ENCODE measurements at regions not wholly inside any gene's neighbourhood (a gene's known extent, or its start where the extent isn't known, plus 50 kb on each side); places are given as distances from the start of the nearest gene placed in this dataset.

- no peak overlapping the region for H3K4me3 Mint-ChIP-seq (ENCODE audit: unreplicated experiment)
- peaks cover 2% of the 10 kb centered on the region for H3K27me3 Mint-ChIP-seq (ENCODE audit: insufficient read depth, unreplicated experiment)
- ChIA-PET CTCF (interaction anchor here (1.1 to 1.3 kb wide), 2 partner anchors 15 to 55 kb away, joined by 4 to 5 read pairs; no protein-coding TSS in a partner anchor), POLR2A (no interaction called here)
- H3K36me3 Mint-ChIP-seq (ENCODE audit: insufficient read depth, unreplicated experiment) = no peaks in the 10 kb centered on the region
- Histone ChIP-seq H3K4me1 (no peaks in the 10 kb centered on the region), H3K9me3 (no peaks in the 10 kb centered on the region), H3K4me3 (ENCODE audit: low read depth, low read length) (no peak overlapping the region), H3K27me3 (replicated peaks; ENCODE audit: control insufficient read depth, insufficient read depth, low read length) (no peaks in the 10 kb centered on the region), H3K36me3 (ENCODE audit: control insufficient read depth, insufficient read depth, low read length) (no peaks in the 10 kb centered on the region)
- TF ChIP-seq CTCF (IDR thresholded peaks at IDR 0.05; ENCODE audit: insufficient read depth in 1 of 2, low read depth in 1 of 2, low read length in 1 of 2, severe bottlenecking in 1 of 2, unreplicated experiment in 1 of 2) = no peak
- BruUV-seq (replicated peaks) = no TSS peak
- no peak overlapping the region for H3K27ac Mint-ChIP-seq (ENCODE audit: unreplicated experiment)
- peaks cover 8% of the 10 kb centered on the region for H3K4me1 Mint-ChIP-seq (ENCODE audit: low read depth, unreplicated experiment)
- no peak for DNase-seq
- H3K9me3 Mint-ChIP-seq (ENCODE audit: unreplicated experiment) = peaks cover 10% of the 10 kb centered on the region
- intact Hi-C loops (cut with micrococcal nuclease; ENCODE audit: unreplicated experiment) = no loop called here
Measured at GRCh38 chr10:14384915-14385314, 54.2 kb upstream of the FRMD4A start.

GRCh38 chr10:14384116-14384730 is 53.5 kb upstream of the FRMD4A start:
- ChIA-PET POLR2A (no interaction called here), CTCF (no interaction called here)
- H3K27ac Mint-ChIP-seq (ENCODE audit: unreplicated experiment) = no peak overlapping the region
- H3K27me3 ChIP-seq (replicated peaks; ENCODE audit: control insufficient read depth, insufficient read depth, low read length) = no peaks in the 10 kb centered on the region
- no peak for DNase-seq
- H3K4me1 Mint-ChIP-seq (ENCODE audit: low read depth, unreplicated experiment) = peaks cover 11% of the 10 kb centered on the region
- no TSS peak for BruUV-seq (replicated peaks)
- TF ChIP-seq CTCF (IDR thresholded peaks at IDR 0.05; ENCODE audit: insufficient read depth in 1 of 2, low read depth in 1 of 2, low read length in 1 of 2, severe bottlenecking in 1 of 2, unreplicated experiment in 1 of 2) = no peak
- intact Hi-C loops (cut with micrococcal nuclease; ENCODE audit: unreplicated experiment) = no loop called here
- H3K4me1 ChIP-seq = peaks cover under 1% of the 10 kb centered on the region; the same call in 1 of the 2 replicates
- no peak overlapping the region for H3K4me3 Mint-ChIP-seq (ENCODE audit: unreplicated experiment)
- peaks cover 7% of the 10 kb centered on the region for H3K9me3 Mint-ChIP-seq (ENCODE audit: unreplicated experiment)
- H3K36me3 ChIP-seq (ENCODE audit: control insufficient read depth, insufficient read depth, low read length) = no peaks in the 10 kb centered on the region
- no peak overlapping the region for H3K4me3 ChIP-seq (ENCODE audit: low read depth, low read length)
- H3K36me3 Mint-ChIP-seq (ENCODE audit: insufficient read depth, unreplicated experiment) = no peaks in the 10 kb centered on the region
- no peaks in the 10 kb centered on the region for H3K9me3 ChIP-seq
- H3K27me3 Mint-ChIP-seq (ENCODE audit: insufficient read depth, unreplicated experiment) = peaks cover 2% of the 10 kb centered on the region

- H3K27ac Mint-ChIP-seq (ENCODE audit: unreplicated experiment) = no peak overlapping the region
- ChIA-PET CTCF (no interaction called here), POLR2A (no interaction called here)
- Histone ChIP-seq H3K4me1 (peaks cover 10% of the 10 kb centered on the region), H3K9me3 (no peaks in the 10 kb centered on the region), H3K4me3 (ENCODE audit: low read depth, low read length) (no peak overlapping the region), H3K27me3 (replicated peaks; ENCODE audit: control insufficient read depth, insufficient read depth, low read length) (no peaks in the 10 kb centered on the region), H3K36me3 (ENCODE audit: control insufficient read depth, insufficient read depth, low read length) (no peaks in the 10 kb centered on the region)
- H3K4me1 Mint-ChIP-seq (ENCODE audit: low read depth, unreplicated experiment) = peaks cover 15% of the 10 kb centered on the region
- H3K4me3 Mint-ChIP-seq (ENCODE audit: unreplicated experiment) = no peak overlapping the region
- H3K36me3 Mint-ChIP-seq (ENCODE audit: insufficient read depth, unreplicated experiment) = no peaks in the 10 kb centered on the region
- no peak for DNase-seq
- BruUV-seq (replicated peaks) = no TSS peak
- no peaks in the 10 kb centered on the region for H3K27me3 Mint-ChIP-seq (ENCODE audit: insufficient read depth, unreplicated experiment)
- H3K9me3 Mint-ChIP-seq (ENCODE audit: unreplicated experiment) = no peaks in the 10 kb centered on the region
- intact Hi-C loops (cut with micrococcal nuclease; ENCODE audit: unreplicated experiment) = no loop called here
- TF ChIP-seq CTCF (IDR thresholded peaks at IDR 0.05; ENCODE audit: insufficient read depth in 1 of 2, low read depth in 1 of 2, low read length in 1 of 2, severe bottlenecking in 1 of 2, unreplicated experiment in 1 of 2) = no peak
Measured at GRCh38 chr10:14383266-14383665, 52.5 kb upstream of the FRMD4A start.

All from Caco-2 (cell line).